ENCODE measurements at regions not wholly inside any gene's neighbourhood (a gene's known extent, or its start where the extent isn't known, plus 50 kb on each side); places are given as distances from the start of the nearest gene placed in this dataset.

DNA sequence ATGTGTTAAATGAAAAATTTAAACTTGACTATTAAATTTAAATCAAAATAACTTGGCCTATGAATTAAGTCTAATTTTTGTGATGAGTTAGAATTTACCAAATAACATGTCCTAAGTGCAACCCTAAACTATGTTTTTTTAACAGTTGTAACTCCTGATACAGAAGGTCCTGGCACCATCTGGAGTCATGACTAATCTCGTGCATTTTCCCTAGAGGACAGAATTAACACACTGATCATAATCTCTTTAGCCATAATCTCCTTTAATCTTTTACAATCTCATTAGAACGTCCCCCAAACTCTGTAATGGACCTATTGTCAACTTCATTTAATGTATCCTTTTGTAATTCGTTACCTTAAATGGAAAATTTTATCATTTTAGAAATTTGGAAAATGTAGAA is 100.6 kb downstream of the SUCNR1 start:
- H4K20me1 ChIP-seq (ENCODE audit: insufficient read depth, low read length): no peaks in the 10 kb centered on the region
- TF ChIP-seq EZH2 (IDR thresholded peaks at IDR 0.05; ENCODE audit: borderline replicate concordance, low read depth, low read length, severe bottlenecking): no peak
- TF ChIP-seq, protein P1, sequence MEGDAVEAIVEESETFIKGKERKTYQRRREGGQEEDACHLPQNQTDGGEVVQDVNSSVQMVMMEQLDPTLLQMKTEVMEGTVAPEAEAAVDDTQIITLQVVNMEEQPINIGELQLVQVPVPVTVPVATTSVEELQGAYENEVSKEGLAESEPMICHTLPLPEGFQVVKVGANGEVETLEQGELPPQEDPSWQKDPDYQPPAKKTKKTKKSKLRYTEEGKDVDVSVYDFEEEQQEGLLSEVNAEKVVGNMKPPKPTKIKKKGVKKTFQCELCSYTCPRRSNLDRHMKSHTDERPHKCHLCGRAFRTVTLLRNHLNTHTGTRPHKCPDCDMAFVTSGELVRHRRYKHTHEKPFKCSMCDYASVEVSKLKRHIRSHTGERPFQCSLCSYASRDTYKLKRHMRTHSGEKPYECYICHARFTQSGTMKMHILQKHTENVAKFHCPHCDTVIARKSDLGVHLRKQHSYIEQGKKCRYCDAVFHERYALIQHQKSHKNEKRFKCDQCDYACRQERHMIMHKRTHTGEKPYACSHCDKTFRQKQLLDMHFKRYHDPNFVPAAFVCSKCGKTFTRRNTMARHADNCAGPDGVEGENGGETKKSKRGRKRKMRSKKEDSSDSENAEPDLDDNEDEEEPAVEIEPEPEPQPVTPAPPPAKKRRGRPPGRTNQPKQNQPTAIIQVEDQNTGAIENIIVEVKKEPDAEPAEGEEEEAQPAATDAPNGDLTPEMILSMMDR (IDR thresholded peaks at IDR 0.05; ENCODE audit: borderline replicate concordance, extremely low read depth, low read length, poor library complexity, severe bottlenecking): no peak
- H3K4me1 ChIP-seq (ENCODE audit: insufficient read depth, low read length): no peaks in the 10 kb centered on the region
- H3K9ac ChIP-seq (ENCODE audit: low read depth, low read length): no peak overlapping the region
- H2AFZ ChIP-seq (ENCODE audit: low read depth, low read length): no peak overlapping the region
- H3K27me3 ChIP-seq (ENCODE audit: insufficient read depth, low read length, poor library complexity): no peaks in the 10 kb centered on the region
- ATAC-seq (ENCODE audit: insufficient read depth, low read depth) (no peak), DNase-seq (no peak)
- no peaks in the 10 kb centered on the region for H3K36me3 ChIP-seq (ENCODE audit: insufficient read depth, low read length)
- H3K27ac ChIP-seq (ENCODE audit: low read length): no peak overlapping the region
- H3K4me3 ChIP-seq (ENCODE audit: low read depth in 1 of 2, low read length in 2 of 2): no peak overlapping the region
- no peaks in the 10 kb centered on the region for H3K79me2 ChIP-seq (ENCODE audit: insufficient read depth, low read length)
- no peak overlapping the region for H3K4me2 ChIP-seq (ENCODE audit: insufficient read depth, low read length)
- H3K9me3 ChIP-seq (ENCODE audit: insufficient read depth, low read length, severe bottlenecking): no peaks in the 10 kb centered on the region

DNA sequence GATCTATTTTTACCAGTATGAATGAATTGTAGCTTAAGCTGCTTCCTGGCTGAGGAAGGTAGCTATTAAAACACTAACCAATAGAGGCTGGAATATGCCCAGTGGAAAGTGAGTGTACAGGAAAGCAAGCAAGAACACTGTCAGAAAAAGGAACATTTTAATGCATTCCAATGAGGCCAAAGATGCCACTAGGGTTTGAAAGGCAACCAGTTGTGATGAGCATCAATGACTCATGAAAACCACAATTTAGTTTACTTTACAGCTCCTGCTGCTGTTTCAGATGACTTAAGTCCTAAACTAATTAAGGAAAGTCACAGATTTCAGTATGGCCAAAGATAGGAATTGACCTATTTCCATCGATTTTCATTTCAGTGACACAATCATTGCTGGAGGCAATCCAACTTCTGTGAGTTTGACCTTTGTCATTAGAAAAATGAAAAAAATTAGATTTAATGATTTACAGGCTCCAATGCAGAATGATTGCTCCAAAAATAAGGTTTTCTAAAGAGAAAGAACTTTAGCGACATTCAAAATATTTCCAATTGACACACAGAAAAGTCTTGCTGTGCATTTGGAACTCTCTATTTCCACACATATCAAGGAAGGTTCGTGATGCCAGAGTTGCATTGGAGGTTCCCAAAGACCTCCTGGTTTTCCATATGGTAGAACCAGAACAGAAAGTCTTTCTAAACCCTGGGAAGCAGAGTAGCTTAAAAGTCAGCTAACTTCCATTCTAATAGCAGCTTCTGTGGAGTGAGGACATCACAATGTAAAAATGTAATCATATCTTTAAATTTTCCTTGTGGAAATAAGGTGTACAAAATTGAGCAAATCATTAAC is 103.0 kb downstream of the SUCNR1 start:
- no peaks in the 10 kb centered on the region for H4K20me1 ChIP-seq (ENCODE audit: insufficient read depth, low read length)
- H3K4me1 ChIP-seq (ENCODE audit: insufficient read depth, low read length): no peaks in the 10 kb centered on the region
- no peaks in the 10 kb centered on the region for H3K27me3 ChIP-seq (ENCODE audit: insufficient read depth, low read length, poor library complexity)
- H3K9ac ChIP-seq (ENCODE audit: low read depth, low read length): no peak overlapping the region
- DNase-seq (no peak), ATAC-seq (ENCODE audit: insufficient read depth, low read depth) (no peak)
- H3K79me2 ChIP-seq (ENCODE audit: insufficient read depth, low read length): no peaks in the 10 kb centered on the region
- TF ChIP-seq EZH2 (IDR thresholded peaks at IDR 0.05; ENCODE audit: borderline replicate concordance, low read depth, low read length, severe bottlenecking): no peak
- TF ChIP-seq, protein P1 (IDR thresholded peaks at IDR 0.05; ENCODE audit: borderline replicate concordance, extremely low read depth, low read length, poor library complexity, severe bottlenecking): no peak
- H2AFZ ChIP-seq (ENCODE audit: low read depth, low read length): no peak overlapping the region
- H3K9me3 ChIP-seq (ENCODE audit: insufficient read depth, low read length, severe bottlenecking): no peaks in the 10 kb centered on the region
- H3K4me2 ChIP-seq (ENCODE audit: insufficient read depth, low read length): no peak overlapping the region
- H3K36me3 ChIP-seq (ENCODE audit: insufficient read depth, low read length): no peaks in the 10 kb centered on the region
- H3K4me3 ChIP-seq (ENCODE audit: low read depth in 1 of 2, low read length in 2 of 2): no peak overlapping the region
- no peak overlapping the region for H3K27ac ChIP-seq (ENCODE audit: low read length)

DNA sequence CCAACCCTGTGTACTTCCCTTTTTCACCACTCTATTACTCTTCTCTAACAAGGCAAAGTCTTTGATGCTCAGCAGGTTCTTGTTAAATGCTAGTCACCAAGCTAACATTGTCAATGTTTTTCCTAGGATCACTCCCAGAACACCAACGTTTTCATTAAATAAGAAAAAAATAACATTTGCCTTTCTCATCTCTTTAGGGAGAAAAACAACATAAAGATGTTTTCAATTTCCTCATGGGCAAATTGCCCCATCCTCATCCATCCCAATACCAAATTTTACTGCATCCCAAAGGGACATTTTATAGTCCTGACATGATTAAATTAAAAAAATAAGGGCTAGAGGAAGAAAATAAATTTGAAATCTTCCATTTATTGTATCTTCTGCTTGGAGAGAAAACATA is 106.5 kb downstream of the SUCNR1 start:
- Histone ChIP-seq H3K79me2 (ENCODE audit: insufficient read depth, low read length) (no peaks in the 10 kb centered on the region), H3K4me1 (ENCODE audit: insufficient read depth, low read length) (no peaks in the 10 kb centered on the region), H3K36me3 (ENCODE audit: insufficient read depth, low read length) (no peaks in the 10 kb centered on the region), H3K9me3 (ENCODE audit: insufficient read depth, low read length, severe bottlenecking) (no peaks in the 10 kb centered on the region), H3K27ac (ENCODE audit: low read length) (no peak overlapping the region), H2AFZ (ENCODE audit: low read depth, low read length) (no peak overlapping the region), H3K4me3 (ENCODE audit: low read depth in 1 of 2, low read length in 2 of 2) (no peak overlapping the region), H3K9ac (ENCODE audit: low read depth, low read length) (no peak overlapping the region), H3K4me2 (ENCODE audit: insufficient read depth, low read length) (no peak overlapping the region), H4K20me1 (ENCODE audit: insufficient read depth, low read length) (no peaks in the 10 kb centered on the region), H3K27me3 (ENCODE audit: insufficient read depth, low read length, poor library complexity) (no peaks in the 10 kb centered on the region)
- DNase-seq (no peak), ATAC-seq (ENCODE audit: insufficient read depth, low read depth) (no peak)
- no peak for TF ChIP-seq EZH2 (IDR thresholded peaks at IDR 0.05; ENCODE audit: borderline replicate concordance, low read depth, low read length, severe bottlenecking)
- TF ChIP-seq, protein P1 (IDR thresholded peaks at IDR 0.05; ENCODE audit: borderline replicate concordance, extremely low read depth, low read length, poor library complexity, severe bottlenecking): no peak

All from DND-41 (cell line).